BLaER1 treated with 17β-estradiol and CSF1 and Interleukin-3, amounts not matched to agents 10 nM and 100 nM (cell line): ENCODE measurements at regions not wholly inside any gene's neighbourhood (a gene's known extent, or its start where the extent isn't known, plus 50 kb on each side); places are given as distances from the start of the nearest gene placed in this dataset.

Experiments
- H3K27ac ChIP-seq, 11 experiments: shearing (Covaris generic); formaldehyde crosslinking; 2 replicates each; pipeline ENCODE4 v1.8.1; 2022
- H3K27me3 ChIP-seq, 11 experiments: shearing (Covaris generic); formaldehyde crosslinking; 2 replicates each; pipeline ENCODE4 v1.8.1; 2022
- H3K36me3 ChIP-seq, 11 experiments: shearing (Covaris generic); formaldehyde crosslinking; 2 replicates each; pipeline ENCODE4 v1.8.1; 2022
- H3K4me1 ChIP-seq, 10 experiments: shearing (Covaris generic); formaldehyde crosslinking; 2 replicates each; pipeline ENCODE4 v1.8.1; 2022
- H3K4me2 ChIP-seq, 11 experiments: shearing (Covaris generic); formaldehyde crosslinking; 2 replicates each; pipeline ENCODE4 v1.8.1; 2022
- H3K4me3 ChIP-seq, 10 experiments: shearing (Covaris generic); formaldehyde crosslinking; 2 replicates each; pipeline ENCODE4 v1.8.1; 2022
- H3K9ac ChIP-seq, 11 experiments: shearing (Covaris generic); formaldehyde crosslinking; 2 replicates each; pipeline ENCODE4 v1.8.1; 2022
- H3K9me3 ChIP-seq, 11 experiments: shearing (Covaris generic); formaldehyde crosslinking; replicated peaks in 1 of 11; 2 replicates each; pipeline ENCODE4 v1.8.1; 2022
- H4K20me1 ChIP-seq, 11 experiments: shearing (Covaris generic); formaldehyde crosslinking; 2 replicates each; pipeline ENCODE4 v1.8.1; 2022
- Cebpa-rat ChIP-seq, 11 experiments: shearing (Covaris generic); IDR thresholded peaks; 2 replicates each; pipeline ENCODE4 v1.8.1; 2022

DNA sequence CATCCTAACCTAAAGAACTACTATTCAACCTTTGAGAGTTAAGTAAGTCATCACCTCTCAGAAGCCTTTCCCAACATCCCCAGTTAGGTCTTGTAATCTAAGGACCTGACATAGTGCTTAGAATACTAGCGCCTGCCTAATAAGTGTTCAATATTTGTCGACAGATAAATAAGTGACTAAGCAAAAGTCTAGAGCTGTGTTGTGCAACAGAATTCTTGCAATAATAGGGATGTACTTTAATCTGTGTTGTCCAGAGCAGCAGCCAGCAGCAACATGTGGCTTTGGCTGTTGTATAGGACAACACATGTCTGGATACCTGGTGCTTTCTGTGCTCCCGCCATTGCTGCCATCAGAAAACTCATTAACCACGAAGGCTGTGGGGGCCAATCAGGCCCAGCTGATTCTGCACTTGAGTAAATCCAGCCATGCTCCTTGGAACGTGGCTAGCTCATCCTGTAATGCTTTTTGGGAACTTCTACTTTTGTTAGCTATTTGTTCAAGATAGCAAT, 66.8 kb upstream of the NTM start:
- H3K9ac ChIP-seq: no peak overlapping the region
- TF ChIP-seq Cebpa-rat (IDR thresholded peaks at IDR 0.05): no peak
- H3K4me2 ChIP-seq: peak overlapping the region in 3 of 11 experiments; percentile 11 to 41 (median 20); a peak in 2 of 22 replicates

DNA sequence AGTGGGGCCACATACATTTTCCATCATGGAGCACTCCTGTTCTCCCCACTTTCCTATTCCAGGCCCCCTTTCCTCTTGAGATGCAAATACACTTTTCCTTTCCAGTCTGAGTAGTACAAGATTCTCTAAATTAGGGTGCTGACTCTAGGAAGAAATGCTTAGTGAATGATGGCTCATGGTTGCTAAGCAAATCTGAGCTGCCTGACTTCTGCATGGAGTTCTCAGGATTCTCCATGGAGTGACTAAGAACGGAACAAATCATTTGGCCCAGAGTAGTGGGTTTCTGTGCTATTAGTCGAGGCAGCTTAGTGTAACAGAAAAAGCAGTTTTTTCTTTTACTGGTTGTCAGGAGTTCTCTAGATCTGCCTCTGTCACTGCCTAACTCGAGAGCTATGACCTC, 65.4 kb upstream of the NTM start:
- TF ChIP-seq Cebpa-rat (IDR thresholded peaks at IDR 0.05): no peak
- H4K20me1 ChIP-seq: no peaks in the 10 kb centered on the region
- H3K27me3 ChIP-seq: no peaks in the 10 kb centered on the region
- no peak overlapping the region for H3K9ac ChIP-seq
- no peak overlapping the region for H3K27ac ChIP-seq
- H3K4me1 ChIP-seq: peaks cover 12 to 56% (median 20%) of the 10 kb centered on the region in 10 experiments
- H3K4me2 ChIP-seq: peak overlapping the region in 2 of 11 experiments; percentile 20 to 41; a peak in 1 of 22 replicates
- no peak overlapping the region for H3K4me3 ChIP-seq
- no peaks in the 10 kb centered on the region for H3K36me3 ChIP-seq
- H3K9me3 ChIP-seq: no peaks in the 10 kb centered on the region

More for the DNA sequence above, 66.8 kb upstream of the NTM start:
- Histone ChIP-seq H3K4me3 (no peak overlapping the region), H3K27ac (no peak overlapping the region), H3K36me3 (no peaks in the 10 kb centered on the region), H4K20me1 (no peaks in the 10 kb centered on the region), H3K4me1 (peaks cover 7 to 50% (median 14%) of the 10 kb centered on the region in 10 experiments), H3K27me3 (no peaks in the 10 kb centered on the region), H3K9me3 (no peaks in the 10 kb centered on the region)

DNA sequence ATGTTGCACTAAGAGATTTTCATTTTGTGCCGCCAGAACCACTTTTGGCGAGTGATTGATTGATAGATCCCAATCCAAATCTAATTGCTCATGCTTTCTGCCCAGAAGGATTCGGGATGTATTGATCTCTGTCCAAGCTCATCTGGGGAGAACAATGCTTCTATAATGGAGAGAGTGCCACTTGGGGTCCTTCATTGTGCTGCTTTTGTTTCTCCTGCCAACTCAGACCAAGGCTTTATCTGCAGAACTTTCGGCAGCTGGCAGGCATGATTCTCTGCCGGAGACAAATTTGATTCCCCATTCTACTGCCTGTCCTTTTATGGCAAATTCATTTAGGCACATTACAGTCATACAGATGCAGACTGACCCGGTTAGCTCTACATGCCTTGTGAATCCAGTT, 62.9 kb upstream of the NTM start:
- no peaks in the 10 kb centered on the region for H3K27me3 ChIP-seq
- H3K4me3 ChIP-seq: no peak overlapping the region
- H3K9me3 ChIP-seq: no peaks in the 10 kb centered on the region
- no peaks in the 10 kb centered on the region for H4K20me1 ChIP-seq
- no peak for TF ChIP-seq Cebpa-rat (IDR thresholded peaks at IDR 0.05)
- no peak overlapping the region for H3K4me2 ChIP-seq
- no peak overlapping the region for H3K27ac ChIP-seq
- H3K36me3 ChIP-seq: no peaks in the 10 kb centered on the region
- H3K9ac ChIP-seq: no peak overlapping the region
- peaks cover 5 to 33% (median 8%) of the 10 kb centered on the region in 10 experiments; a peak in 14 of 20 replicates for H3K4me1 ChIP-seq

DNA sequence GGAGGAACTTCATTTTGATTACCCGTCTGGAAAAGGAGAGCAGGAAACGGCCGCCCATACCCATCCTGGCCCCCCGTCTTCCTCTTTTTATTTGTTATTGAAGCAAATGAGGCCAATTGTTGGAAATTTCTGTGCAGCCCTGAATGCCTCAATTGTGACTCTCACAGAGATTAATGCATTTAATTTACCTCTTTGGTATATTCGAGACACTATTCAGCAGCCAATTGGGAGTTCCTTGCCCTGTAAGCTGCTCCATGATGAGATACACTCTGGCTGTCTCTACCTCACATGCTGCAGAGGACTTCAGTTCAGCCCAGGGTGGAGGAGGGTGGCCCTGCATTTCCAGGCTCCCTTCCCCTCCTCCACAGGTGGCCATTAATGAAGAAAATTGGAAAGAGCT, 60.6 kb upstream of the NTM start:
- peak overlapping the region; percentile 13 to 71 (median 44); a peak in 20 of 22 replicates for H3K4me2 ChIP-seq
- H3K27me3 ChIP-seq: no peaks in the 10 kb centered on the region
- no peak overlapping the region for H3K4me3 ChIP-seq
- H3K9ac ChIP-seq: no peak overlapping the region
- no peak overlapping the region for H3K27ac ChIP-seq
- TF ChIP-seq Cebpa-rat (IDR thresholded peaks at IDR 0.05): no peak
- H3K4me1 ChIP-seq: peaks cover 5 to 15% (median 8%) of the 10 kb centered on the region in 10 experiments; a peak in 14 of 20 replicates
- H3K36me3 ChIP-seq: no peaks in the 10 kb centered on the region
- no peaks in the 10 kb centered on the region for H3K9me3 ChIP-seq
- H4K20me1 ChIP-seq: no peaks in the 10 kb centered on the region

DNA sequence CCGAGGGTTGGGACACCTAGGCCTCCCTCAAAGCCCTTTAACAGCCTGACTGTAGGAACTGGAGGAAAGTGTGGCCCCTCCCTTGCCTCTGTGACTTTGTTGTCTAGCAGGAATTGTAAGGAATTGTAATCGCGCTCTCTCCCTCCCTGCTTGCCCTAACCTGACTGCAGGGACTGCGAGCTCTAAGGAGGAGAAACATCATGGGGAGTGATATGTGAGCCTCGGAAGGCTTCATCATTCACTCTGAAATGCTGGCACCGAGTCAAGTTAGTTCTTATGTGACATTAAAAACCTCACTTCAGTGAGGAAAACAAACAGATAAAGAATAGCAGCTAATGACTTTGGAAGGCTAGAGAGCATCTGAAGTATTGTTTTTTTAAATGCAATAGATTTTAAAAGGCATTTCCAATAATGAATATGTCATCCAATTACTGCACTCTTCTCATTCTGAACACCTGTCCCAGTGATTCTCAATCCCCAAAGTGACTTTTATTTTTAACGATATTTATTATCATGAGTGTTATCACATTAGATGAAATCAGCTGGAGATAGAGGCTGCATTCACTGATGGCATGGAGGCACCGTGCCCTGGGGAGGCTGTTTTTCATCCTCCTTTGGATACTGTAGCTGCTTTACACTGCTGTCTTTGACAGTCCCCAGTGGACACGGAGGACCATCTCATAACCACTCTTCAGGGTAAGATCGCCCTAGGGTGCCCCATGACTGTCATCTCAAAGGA, 58.5 kb upstream of the NTM start:
- TF ChIP-seq Cebpa-rat (IDR thresholded peaks at IDR 0.05): no peak
- peaks cover 5 to 12% (median 8%) of the 10 kb centered on the region in 10 experiments; a peak in 14 of 20 replicates for H3K4me1 ChIP-seq
- no peaks in the 10 kb centered on the region for H4K20me1 ChIP-seq
- no peaks in the 10 kb centered on the region for H3K36me3 ChIP-seq
- no peak overlapping the region for H3K4me2 ChIP-seq
- no peak overlapping the region for H3K4me3 ChIP-seq
- no peak overlapping the region for H3K9ac ChIP-seq
- no peaks in the 10 kb centered on the region for H3K27me3 ChIP-seq
- no peaks in the 10 kb centered on the region for H3K9me3 ChIP-seq
- H3K27ac ChIP-seq: no peak overlapping the region
